ENCODE measurements at regions not wholly inside any gene's neighbourhood (a gene's known extent, or its start where the extent isn't known, plus 50 kb on each side); places are given as distances from the start of the nearest gene placed in this dataset.

DNA sequence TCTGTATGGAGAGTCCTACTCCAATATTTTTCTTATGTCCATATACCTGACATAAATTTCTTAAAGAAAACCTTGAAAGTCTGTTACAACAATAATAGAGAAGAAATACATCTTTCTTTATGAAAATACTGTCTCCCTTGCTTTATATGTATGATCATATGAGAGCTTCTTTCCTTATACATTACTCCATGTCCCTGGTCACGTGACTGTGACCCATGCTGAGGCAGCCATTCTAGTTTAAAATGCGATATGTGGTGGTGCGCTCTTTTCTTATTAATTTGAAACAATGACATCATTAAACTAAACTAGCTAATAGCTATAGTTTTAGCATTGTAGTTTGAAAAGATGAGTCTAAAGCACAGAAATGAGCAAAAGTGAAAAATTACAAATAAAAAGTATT is 1120.3 kb upstream of the PRR20A start (continued):
- TF ChIP-seq CTCF (IDR thresholded peaks at IDR 0.05; ENCODE audit: low read depth, low read length, missing input control) (no peak), TAF1 (conservative IDR thresholded peaks at IDR 0.05) (no peak)
- TF ChIP-seq, protein P1, sequence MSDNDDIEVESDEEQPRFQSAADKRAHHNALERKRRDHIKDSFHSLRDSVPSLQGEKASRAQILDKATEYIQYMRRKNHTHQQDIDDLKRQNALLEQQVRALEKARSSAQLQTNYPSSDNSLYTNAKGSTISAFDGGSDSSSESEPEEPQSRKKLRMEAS (IDR thresholded peaks at IDR 0.05), result no peak

DNA sequence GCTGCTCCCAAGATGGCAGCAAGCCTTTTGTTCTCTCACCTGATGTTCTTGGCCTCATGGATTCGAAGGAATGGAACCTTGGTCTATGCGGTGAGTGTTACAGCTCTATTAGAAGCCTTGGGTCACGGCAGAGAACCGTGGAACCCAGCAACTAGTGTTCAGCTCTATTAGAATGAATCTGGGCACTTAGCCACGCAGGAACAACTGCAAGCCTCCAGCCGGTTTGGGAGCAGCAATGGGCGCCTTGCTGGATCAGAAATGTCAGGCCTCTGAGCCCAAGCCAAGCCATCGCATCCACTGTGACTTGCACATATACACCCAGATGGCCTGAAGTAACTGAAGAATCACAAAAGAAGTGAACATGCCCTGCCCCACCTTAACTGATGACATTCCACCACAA is 1100.7 kb upstream of the PRR20A start:
- 88% methylated on average over 8 of the region's 8 CpGs for WGBS
- TF ChIP-seq RXRA (IDR thresholded peaks at IDR 0.05) (no peak), ZBTB33 (IDR thresholded peaks at IDR 0.05) (no peak), CTCF (IDR thresholded peaks at IDR 0.05; ENCODE audit: low read depth, low read length, missing input control) (no peak), GABPA (IDR thresholded peaks at IDR 0.05 in 1 of 2, conservative IDR thresholded peaks at IDR 0.05 in 1 of 2) (no peak), FOXA2 (IDR thresholded peaks at IDR 0.05) (no peak), TAF1 (conservative IDR thresholded peaks at IDR 0.05) (no peak), RAD21 (IDR thresholded peaks at IDR 0.05) (no peak)
- Histone ChIP-seq H3K36me3 (ENCODE audit: control insufficient read depth in 4 of 4, insufficient read depth in 3 of 4, low read depth in 1 of 4, low read length in 3 of 4) (no peaks in the 10 kb centered on the region), H3K4me3 (ENCODE audit: low read depth in 1 of 3, low read length in 3 of 3) (no peak overlapping the region), H3K9me3 (ENCODE audit: control insufficient read depth in 4 of 4, low read length in 3 of 4) (no peaks in the 10 kb centered on the region), H3K4me1 (ENCODE audit: control insufficient read depth in 4 of 4, insufficient read depth in 4 of 4, low read length in 3 of 4) (no peaks in the 10 kb centered on the region), H3K27ac (ENCODE audit: low read depth in 1 of 2, low read length in 2 of 2) (no peak overlapping the region), H3K27me3 (ENCODE audit: control insufficient read depth in 4 of 4, insufficient read depth in 4 of 4, low read length in 3 of 4) (peaks cover 0 to 3% (median 0%) of the 10 kb centered on the region in 4 donors), H3K9ac (ENCODE audit: low read depth in 1 of 2, low read length in 2 of 2) (no peak overlapping the region)
- no peak for DNase-seq (ENCODE audit: low spot score)

DNA sequence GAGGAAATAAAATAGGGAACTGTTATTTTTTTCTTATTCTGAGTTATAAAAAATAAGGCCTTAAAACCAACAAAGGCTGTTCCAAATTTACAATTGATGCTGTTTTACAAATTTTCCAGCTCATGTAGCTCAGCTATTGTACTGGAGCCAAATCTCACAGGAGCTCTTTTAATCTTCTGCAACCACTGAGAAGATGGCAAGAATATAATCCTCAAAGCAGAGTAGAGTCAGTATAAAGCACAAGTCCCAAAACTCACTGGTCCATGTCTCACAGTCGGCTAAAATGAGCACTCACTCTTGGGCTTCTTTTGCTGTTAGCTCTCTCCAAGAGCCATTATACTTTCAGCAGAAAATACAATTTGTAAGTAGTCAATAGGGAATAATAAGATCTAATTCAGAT is 1074.4 kb upstream of the PRR20A start:
- Histone ChIP-seq H3K27me3 (ENCODE audit: control insufficient read depth in 4 of 4, insufficient read depth in 4 of 4, low read length in 3 of 4) (no peaks in the 10 kb centered on the region), H3K9me3 (ENCODE audit: control insufficient read depth in 4 of 4, low read length in 3 of 4) (no peaks in the 10 kb centered on the region), H3K4me3 (ENCODE audit: low read depth in 1 of 3, low read length in 3 of 3) (no peak overlapping the region), H3K4me1 (ENCODE audit: control insufficient read depth in 4 of 4, insufficient read depth in 4 of 4, low read length in 3 of 4) (no peaks in the 10 kb centered on the region), H3K9ac (ENCODE audit: low read depth in 1 of 2, low read length in 2 of 2) (no peak overlapping the region), H3K27ac (ENCODE audit: low read depth in 1 of 2, low read length in 2 of 2) (no peak overlapping the region), H3K36me3 (ENCODE audit: control insufficient read depth in 4 of 4, insufficient read depth in 3 of 4, low read depth in 1 of 4, low read length in 3 of 4) (no peaks in the 10 kb centered on the region)
- WGBS, result 86% methylated on average over 1 of the region's 1 CpG
- no peak for DNase-seq (ENCODE audit: low spot score)
- TF ChIP-seq SP1 (IDR thresholded peaks at IDR 0.05) (no peak), TAF1 (conservative IDR thresholded peaks at IDR 0.05) (no peak), NR2F2 (IDR thresholded peaks at IDR 0.05) (no peak), HNF4G (IDR thresholded peaks at IDR 0.05) (no peak), JUND (IDR thresholded peaks at IDR 0.05) (no peak), RAD21 (IDR thresholded peaks at IDR 0.05) (no peak), ZBTB33 (IDR thresholded peaks at IDR 0.05) (no peak), FOXA1 (IDR thresholded peaks at IDR 0.05) (no peak), ATF3 (IDR thresholded peaks at IDR 0.05) (no peak), YY1 (IDR thresholded peaks at IDR 0.05) (no peak), RXRA (IDR thresholded peaks at IDR 0.05) (no peak), FOXA2 (IDR thresholded peaks at IDR 0.05) (no peak), GABPA (IDR thresholded peaks at IDR 0.05 in 1 of 2, conservative IDR thresholded peaks at IDR 0.05 in 1 of 2) (no peak), EGR1 (IDR thresholded peaks at IDR 0.05; ENCODE audit: low read depth in 2 of 2) (no peak)
- TF ChIP-seq, protein P1 (IDR thresholded peaks at IDR 0.05), result no peak
- TF ChIP-seq, protein P2, sequence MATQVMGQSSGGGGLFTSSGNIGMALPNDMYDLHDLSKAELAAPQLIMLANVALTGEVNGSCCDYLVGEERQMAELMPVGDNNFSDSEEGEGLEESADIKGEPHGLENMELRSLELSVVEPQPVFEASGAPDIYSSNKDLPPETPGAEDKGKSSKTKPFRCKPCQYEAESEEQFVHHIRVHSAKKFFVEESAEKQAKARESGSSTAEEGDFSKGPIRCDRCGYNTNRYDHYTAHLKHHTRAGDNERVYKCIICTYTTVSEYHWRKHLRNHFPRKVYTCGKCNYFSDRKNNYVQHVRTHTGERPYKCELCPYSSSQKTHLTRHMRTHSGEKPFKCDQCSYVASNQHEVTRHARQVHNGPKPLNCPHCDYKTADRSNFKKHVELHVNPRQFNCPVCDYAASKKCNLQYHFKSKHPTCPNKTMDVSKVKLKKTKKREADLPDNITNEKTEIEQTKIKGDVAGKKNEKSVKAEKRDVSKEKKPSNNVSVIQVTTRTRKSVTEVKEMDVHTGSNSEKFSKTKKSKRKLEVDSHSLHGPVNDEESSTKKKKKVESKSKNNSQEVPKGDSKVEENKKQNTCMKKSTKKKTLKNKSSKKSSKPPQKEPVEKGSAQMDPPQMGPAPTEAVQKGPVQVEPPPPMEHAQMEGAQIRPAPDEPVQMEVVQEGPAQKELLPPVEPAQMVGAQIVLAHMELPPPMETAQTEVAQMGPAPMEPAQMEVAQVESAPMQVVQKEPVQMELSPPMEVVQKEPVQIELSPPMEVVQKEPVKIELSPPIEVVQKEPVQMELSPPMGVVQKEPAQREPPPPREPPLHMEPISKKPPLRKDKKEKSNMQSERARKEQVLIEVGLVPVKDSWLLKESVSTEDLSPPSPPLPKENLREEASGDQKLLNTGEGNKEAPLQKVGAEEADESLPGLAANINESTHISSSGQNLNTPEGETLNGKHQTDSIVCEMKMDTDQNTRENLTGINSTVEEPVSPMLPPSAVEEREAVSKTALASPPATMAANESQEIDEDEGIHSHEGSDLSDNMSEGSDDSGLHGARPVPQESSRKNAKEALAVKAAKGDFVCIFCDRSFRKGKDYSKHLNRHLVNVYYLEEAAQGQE (IDR thresholded peaks at IDR 0.05), result no peak
